Activated gamma-delta T cell treated with anti-CD3 and anti-CD28 coated beads, Interleukin-2, amount 50 U/mL, for 16 hours (primary cell): ENCODE measurements at regions not wholly inside any gene's neighbourhood (a gene's known extent, or its start where the extent isn't known, plus 50 kb on each side); places are given as distances from the start of the nearest gene placed in this dataset.

Experiments used
- DNase-seq: peaks from one replicate; pipeline ENCODE4 v3.0.0-alpha.2; 2020; ENCODE audit warnings: low read depth

DNA sequence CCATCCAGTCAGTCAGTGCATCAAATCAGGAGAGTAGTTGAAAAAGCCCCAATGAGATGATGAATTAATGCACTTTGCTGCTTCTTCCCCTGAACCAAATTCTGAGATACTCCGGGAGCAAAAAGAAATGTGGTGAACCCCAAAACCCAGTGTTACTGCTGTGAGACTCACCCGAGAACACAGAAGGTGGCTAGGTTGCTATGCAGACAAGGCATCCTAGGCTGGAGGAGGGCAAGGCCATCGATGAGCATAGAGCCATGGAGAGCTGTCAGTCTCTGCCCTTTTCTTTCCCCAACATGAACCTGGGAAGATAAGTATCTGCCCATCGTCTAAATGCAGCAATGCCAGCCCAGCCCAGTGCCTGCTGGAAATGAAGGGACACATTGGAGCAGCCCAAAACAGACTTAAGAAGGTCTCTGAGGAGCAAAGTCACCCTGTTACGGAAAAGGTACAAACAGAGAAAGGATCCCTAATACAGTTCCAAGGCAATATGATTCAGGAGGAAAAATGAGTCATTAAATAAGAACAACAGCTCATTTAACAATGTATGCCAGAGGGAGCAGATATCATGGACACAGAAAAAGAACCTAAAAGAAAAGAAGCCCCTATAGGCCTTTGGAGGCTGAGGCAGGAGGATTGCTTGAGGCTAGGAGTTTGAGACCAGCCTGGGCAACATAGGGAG lies 272.0 kb downstream of the FOXO1 start:
- no peak for DNase-seq

DNA sequence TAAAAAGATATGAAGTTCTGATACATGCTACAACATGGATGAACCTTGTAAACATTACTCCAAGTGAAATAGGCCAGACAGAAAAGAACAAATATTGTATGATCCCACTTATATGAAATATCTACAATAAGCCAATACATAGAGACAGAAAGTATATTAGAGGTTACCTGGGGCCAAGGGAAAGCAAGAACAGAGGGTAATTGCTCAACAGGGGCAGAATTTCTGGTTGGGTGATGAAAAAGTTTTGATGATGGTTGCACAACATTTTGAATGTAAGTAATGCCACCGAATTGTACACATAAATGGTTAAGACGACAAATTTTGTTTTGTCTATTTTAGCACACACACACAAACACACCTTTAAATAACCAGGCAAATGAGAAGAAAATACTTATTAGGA lies 268.4 kb downstream of the FOXO1 start:
- DNase-seq = no peak

DNA sequence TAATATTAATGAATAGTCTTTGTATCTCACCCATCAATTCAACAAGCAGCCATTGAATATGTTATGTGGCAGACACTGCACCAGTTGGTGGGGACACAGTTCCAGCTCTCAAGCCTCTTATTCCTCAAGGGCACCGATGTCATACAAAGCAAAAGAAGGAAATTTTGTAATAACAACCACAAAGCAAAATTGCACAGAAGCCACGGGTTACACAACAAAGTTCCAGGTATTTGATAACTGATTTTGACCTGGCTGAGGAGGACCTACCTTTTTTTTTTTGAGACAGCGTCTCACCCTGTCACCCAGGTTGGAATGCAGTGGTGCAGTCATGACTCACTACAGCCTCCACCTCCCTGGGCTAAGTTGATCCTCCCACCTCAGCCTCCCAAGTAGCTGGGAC lies 266.7 kb downstream of the FOXO1 start:
- no peak for DNase-seq

DNA sequence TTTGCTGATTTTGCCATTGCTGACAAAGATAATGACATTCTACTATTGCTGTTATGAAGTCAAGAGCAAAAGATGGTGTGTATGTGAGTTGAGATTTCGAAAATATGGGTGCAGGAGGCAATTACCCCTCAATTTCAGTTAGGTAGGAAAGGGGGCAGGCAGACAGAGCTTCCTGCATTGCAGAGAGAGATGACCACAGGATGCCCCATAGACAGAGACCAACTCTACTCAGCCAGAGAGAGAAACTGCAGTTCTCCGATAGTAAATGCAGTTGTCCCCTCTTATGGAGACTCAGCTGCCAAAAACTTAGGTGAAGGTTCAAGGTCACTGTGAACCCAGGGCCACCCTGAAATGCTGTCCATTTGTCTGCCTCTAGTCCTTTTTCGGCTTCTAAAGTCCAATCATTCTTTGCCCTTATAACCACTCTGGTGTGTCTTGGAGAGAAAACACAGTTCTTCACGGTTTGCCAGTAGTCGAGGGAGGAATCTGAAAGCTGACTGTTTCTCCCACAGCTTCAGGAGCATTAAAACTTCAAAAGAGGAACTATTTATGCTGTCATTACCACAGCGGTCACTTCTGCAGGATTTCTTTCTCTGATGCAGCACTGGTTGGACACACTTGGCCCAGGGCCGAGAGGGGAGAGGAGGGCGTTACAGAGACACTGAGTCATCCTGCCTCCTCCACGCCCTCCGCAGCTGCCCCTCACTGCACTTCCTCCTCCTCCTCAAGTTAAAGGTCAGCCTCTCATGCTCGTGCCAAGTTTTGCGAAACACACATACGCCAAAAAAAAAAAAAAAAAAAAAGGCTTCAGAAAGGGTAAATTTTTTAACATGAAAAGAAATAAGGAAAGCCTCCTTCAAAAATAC lies 264.3 kb downstream of the FOXO1 start:
- peak; percentile 36 for DNase-seq

DNA sequence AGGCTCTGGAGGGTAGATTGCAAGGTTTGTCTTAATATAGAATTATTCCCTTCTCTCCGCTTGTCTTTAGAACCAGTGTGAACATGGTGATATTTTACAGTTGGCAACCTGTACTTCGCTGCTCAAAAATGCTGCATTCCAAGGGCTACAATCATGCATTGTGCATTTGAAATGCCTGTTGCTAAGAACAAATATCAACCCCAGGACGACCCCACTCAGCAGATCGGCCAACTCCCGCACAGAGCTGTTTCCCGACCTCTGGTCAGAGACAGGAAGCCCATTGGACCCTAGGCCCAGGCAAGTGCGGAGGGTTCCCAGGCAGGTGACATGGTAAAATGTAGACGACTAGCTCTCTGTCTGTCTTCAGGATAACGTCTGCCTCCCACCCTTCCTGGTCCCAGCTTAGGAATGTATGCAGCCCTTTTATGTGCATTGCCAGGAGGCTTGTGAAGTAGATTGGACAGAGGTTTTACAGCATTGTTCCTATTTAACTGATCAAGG lies 263.5 kb downstream of the FOXO1 start:
- no peak for DNase-seq

DNA sequence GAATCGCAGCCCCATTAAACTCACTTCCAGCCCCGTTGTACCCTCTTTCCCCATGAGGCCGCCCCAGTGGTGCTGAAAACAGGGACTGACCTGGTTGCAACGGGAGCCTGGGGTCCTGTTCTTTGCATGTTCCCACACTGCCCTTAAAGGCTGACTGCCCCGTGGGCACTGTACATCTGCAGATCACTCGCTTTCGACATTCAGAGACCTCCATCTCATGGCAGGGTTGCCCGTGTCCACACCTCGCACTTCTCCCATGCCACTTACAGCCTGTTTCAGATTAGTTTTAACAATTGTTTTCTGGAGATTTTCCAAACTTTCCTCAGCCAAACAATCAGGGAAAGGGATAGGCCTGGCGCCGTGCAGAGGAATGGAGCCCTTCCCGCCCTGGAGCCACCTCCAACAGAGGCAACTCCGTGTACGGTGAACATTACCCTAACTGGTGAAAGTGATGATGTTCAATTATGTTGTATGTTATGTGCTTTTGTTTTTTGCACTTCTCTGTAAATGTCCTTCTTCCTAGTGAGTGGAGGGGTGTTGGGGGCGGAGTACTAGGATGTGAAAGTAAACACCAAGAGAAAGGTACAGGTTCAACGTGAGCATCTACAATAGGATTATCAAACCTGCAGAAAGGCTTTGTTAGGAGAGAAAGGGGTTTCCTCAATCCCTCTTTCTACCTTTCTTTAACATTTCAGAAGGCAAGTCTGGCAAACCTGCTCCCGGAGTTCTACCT lies 262.8 kb downstream of the FOXO1 start:
- no peak for DNase-seq

DNA sequence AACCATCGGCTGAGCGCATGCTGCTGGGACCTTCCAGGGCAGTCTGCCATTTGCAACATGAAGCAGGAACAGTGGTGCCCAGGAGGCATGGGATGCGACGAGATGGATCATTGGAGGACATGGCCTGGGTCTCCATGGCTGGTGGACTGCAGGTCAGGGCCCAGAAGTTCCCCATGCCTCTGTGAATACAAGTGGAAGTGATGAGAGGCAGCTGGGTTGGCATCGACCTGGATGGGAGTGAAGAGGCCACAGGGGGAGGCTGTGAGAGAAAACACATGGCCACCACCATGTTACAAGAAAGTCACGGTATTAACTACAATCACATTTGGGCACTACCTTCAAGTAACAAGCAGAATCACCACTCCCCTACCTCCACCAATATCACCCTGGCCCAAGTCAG lies 262.0 kb downstream of the FOXO1 start:
- no peak for DNase-seq

DNA sequence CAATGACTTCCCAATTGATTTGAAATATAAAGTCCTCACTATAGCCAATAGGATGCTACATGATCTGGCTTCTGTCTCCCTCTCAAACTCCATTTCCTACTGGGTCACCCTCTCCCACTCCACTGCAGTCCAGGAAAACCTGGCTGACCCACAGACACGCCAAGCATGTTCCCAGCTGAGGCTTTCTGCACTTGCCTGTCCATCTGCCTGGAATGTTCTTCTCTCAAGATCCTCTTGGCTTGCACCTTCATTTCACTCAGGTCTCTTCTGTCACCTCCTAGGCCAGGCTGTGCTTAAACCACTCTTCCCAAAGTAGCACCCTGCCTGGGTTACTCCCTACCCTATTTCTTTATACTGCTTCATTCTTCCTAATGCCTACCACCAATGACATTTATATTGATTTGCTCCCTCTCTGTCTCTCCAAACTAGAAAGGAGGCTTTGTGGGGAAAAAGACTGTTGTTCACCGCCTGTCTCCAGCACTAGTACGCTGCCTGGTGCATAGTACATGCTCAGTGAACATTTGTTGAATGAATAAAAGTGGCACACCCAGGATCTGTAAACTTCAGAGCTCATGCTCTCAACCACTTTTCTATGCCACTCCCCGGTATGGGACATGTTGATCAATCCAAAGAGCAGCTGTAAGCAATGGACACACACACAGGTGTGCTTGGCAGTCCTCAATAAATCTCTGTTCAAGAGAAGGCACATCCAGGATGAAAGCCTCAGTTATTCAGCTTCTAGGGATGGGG lies 261.3 kb downstream of the FOXO1 start:
- DNase-seq = no peak

DNA sequence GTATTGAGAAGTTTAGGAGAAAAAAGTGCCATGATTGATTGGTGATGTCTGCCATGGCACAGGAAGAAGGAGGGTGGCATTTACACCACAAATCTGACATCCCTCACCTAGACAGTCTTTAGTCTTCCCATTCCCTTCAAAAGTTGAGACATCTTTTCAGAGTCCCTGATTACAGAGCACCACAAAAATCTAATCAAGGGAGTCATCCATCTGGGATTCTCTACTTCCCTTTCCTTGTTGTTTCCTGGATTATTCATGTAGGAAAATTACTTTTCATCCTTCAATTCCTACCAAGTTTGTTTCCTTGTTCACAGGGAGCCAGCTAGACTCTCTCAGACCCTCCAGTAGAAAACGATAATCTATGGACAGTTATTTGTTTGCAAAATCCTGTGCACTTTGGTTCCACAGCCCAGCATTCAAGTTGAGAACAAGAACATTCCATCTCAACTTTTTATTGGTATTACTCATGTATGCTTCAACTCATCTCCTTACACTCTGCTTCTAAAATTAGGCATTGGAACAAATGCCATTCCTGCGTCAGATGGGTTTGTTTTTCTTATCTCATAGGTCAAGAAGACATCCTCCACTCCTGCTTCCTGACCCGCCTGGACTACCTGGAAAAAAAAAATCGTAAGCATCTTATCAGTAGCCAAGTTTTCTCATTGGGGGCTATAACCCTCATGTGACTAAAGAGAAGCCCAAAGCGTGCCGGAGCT lies 259.9 kb downstream of the FOXO1 start:
- no peak for DNase-seq

DNA sequence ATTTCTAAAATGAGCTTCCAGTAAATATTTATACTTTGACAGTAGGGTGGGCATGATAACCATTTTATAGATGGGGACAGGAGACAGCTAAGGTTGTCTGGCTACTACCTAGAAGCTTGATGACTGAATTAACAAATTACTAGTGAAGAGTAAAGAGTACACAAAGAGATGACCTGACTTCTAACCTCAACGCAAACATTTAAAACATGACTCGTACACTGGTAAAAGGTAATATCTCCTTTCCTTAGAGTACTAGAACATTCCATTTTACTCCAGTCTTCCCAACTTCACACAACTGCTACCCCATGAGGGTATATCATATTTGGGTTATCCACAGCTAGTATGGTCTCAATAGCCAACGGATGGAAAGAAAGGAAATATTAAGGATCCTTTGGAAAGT lies 258.9 kb downstream of the FOXO1 start:
- DNase-seq = no peak

DNA sequence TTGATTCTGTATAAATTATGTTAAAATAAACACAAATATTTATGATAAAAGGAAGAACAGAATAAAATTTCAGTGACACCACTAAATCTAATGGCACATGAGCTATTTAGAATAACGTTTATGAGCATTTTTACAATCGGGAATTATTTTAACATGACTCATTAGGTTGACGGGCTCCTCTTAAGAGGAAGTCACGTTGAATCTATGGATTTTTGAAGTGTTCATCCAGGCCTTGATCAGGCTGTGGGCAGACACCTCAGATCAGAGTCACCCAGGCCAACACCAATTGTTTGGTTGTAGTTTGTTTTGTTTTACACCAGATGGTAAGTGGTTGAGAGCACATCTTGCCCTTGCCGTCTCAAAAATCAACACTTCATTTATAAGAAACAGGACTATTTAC lies 257.8 kb downstream of the FOXO1 start:
- no peak for DNase-seq

DNA sequence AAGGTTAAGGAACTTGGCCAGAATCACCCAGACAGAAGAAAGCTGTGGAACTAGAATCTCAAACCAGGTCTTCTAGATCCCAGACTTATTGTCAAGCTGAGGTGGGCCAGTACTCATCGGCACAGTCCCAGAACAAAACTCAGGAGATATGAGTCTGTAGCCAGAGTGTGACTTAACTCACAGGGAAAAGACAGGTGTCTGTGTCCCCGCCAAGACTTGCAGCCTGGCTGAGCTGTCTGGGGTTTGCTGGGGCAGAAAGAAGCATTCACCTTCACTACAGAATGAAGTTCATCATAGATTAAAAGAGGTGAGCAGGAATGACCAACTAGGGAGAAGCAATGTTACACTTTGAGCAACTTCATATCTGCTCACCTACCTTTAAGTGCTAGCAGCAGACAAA lies 257.2 kb downstream of the FOXO1 start:
- DNase-seq = no peak

DNA sequence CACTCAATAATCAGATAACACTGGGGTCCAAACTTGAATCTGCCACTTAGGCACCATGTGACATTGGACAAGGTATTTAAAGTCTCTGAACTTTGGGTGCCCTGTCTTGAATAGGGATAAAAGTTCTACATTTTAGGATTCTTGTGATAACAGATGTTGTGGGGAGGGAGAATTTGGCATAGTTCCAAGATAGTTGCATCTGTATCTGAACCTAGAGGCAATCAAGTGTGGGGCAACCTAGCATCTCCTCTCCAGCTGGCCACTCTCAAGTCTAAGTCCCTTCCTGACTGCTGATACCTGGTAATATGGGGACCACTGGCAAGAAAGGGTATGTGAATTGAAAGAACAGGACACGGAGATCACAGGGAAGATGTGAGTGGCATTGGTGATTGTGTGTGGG lies 256.1 kb downstream of the FOXO1 start:
- no peak for DNase-seq

DNA sequence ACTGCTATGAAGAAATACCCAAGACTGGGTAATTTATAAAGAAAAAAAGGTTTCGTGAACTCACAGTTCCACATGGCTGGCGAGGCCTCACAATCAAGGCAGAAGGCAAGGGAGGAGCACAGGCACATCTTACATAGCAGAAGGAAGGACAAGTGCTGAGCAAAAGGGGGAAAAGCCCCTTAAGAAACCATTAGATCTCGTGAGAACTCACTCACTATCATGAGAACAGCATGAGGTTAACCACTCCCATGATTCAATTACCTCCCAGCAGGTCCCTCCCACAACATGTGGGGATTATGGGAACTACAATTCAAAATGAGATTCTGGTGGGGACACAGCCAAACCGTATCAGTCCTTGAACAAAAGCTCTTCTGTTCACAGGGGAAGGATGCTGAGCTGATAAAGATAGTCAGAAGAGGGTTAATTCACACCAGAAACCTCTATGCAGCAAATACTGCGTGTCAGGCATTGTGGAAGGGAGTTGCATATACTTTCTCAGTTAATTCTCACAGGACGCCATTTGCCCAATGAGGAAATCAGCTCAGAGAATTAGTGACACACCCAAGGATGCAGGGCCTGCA lies 246.2 kb downstream of the FOXO1 start:
- no peak for DNase-seq

DNA sequence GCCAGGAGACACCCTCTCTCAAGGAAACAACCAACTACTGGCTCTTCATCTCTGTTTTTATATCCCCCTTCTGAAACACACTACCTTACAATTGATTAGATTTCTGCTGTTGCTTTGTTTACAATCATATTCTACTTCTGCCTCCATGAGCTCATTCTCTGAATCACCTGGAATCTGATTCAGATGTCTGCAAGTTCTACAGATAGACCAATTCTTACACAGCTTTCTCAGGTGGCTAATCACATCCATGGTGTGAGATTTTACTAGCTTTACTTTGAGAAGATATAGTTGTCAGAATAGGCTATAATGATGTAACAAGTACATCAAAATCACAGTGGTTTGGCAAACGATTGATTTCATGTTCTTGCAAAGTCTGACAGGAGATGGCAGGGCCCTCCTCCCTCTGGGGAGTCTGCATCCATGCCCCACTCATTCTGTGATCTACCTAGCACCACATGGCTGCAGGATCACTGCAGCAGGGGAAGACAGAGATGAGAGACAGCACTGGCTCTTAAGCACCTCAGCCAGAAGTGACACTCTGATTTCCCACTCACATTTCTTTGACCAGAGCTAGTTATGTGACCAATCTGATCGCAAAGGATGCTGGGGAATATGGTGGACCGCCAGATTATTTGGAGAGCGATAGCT lies 243.7 kb downstream of the FOXO1 start:
- DNase-seq = no peak

DNA sequence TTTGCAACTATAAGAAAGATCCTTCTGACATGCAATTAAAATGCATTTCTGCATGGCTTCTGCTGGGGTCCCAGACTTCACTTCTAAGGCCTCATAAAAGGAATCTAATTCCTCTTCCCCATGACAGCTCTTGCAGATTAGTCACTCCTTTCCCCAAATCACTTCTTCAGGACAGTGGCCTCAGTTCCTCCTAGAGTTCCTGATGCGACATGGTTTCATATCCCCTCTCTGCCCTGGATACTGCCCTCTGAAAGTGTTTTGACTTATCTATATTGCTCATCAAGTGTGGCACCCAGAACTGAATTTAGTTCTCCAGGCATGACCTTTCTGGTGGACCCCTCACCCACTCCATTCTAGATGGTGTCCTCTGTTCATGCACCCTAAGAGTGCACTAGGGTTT lies 238.1 kb downstream of the FOXO1 start:
- DNase-seq = no peak

DNA sequence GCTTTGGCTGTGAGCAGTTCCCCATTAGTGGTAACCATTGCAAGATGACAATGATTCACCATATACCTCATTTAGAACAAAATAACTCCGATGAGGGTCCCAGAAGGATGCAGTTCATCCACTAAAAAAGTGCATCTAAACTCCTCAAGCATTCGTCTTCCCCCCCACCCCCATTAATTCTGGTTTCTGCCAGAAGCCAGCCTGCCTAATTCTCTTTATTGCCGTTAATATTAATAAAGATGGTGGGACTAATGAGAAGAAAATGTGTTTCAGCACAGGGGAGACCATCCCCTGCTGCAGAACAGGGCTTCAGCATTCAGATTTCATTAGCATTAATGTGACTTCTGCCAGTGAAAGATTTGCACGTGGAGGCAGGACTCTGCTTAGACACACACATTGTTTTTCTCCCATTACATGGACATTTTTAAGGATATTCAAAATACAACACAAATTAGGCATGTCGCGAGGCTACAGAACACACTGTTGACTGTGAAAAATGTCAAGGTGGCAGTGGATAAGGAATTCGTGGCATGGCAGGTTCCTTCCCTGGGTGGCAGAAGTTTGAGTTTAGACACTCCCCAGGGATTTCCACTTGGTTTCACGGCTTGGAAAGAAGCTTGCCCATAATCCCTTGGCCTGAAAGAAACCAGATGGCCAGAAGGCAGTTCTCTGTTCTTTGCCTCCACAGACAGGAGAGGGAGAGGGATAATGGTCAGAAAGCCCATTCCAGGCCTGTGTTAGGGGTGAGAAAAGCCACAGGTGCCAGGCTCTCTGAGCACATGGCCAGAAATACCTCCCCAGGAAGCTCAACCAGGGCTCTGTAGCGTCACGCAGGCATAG lies 236.5 kb downstream of the FOXO1 start:
- no peak for DNase-seq

DNA sequence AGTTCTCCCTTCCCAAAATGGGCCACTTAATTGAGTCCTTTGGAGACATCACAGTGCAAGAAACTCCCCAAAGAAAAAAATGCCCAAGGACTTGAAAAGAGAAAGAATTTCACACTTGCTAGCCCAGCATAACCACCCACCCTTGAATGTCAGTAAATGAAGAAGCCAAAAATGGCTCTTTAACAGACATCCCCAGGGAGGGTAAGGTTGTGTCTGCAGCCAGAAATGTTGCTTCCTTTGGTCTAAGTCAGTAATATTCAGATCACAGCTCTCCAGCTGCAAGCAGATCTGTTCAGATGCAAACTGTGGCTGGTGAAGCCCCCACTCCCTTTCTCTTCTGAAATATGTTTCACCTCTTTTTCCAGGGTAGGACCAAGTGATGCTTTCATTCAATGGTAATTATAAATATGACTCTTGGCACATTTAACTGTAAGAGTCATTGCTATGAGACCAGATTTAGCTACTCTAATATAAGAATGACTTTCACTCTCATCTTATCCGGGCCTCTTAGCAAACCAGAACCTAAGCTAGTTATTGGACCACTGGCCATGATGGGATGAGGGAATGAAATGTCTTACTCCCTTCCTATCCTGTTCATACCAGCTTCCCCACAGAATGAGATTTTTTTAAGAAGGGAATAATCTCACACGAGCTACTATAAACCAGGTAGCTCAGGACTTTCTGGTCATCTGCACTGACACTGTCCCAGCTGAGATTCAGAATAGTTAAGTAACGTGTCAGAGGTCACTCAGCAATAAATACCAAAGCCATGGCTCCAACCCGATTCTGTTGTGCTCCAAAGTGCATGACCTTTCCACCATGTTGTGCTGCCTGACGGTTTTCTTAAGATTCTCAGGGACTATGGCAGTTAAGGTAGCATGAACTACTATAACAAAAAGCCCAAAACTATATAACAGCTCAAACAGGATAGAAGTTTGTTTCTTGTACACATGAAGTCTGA lies 234.1 kb downstream of the FOXO1 start:
- no peak for DNase-seq
